ENCODE measurements at regions not wholly inside any gene's neighbourhood (a gene's known extent, or its start where the extent isn't known, plus 50 kb on each side); places are given as distances from the start of the nearest gene placed in this dataset.

DNA sequence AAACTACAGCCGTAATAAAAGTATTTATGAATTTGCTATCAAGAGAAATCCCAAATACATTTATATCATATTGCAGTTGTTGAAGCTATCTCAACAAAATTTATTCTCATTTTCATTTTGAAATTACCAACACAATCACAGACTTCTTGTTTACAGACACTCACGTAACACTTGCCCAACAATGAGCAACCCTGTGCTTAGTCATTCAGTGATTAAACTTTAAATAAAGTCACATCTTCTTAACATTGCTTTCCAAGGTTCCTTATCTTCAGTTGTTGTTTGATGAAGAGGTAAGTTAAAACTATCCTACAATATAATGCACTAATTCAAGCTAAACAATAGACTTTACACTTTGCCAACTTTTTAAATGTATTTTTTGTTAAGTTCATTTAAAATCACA is 601.8 kb downstream of the SLC16A7 start:
- TF ChIP-seq, protein P1, sequence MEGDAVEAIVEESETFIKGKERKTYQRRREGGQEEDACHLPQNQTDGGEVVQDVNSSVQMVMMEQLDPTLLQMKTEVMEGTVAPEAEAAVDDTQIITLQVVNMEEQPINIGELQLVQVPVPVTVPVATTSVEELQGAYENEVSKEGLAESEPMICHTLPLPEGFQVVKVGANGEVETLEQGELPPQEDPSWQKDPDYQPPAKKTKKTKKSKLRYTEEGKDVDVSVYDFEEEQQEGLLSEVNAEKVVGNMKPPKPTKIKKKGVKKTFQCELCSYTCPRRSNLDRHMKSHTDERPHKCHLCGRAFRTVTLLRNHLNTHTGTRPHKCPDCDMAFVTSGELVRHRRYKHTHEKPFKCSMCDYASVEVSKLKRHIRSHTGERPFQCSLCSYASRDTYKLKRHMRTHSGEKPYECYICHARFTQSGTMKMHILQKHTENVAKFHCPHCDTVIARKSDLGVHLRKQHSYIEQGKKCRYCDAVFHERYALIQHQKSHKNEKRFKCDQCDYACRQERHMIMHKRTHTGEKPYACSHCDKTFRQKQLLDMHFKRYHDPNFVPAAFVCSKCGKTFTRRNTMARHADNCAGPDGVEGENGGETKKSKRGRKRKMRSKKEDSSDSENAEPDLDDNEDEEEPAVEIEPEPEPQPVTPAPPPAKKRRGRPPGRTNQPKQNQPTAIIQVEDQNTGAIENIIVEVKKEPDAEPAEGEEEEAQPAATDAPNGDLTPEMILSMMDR (IDR thresholded peaks at IDR 0.05): no peak
- TF ChIP-seq POLR2A (IDR thresholded peaks at IDR 0.05): no peak
